Skeletal muscle satellite cell (primary cell): ENCODE measurements at regions not wholly inside any gene's neighbourhood (a gene's known extent, or its start where the extent isn't known, plus 50 kb on each side); places are given as distances from the start of the nearest gene placed in this dataset.
"Not testable (repeated sequence)": the region's sequence is repeated elsewhere in the genome, so short reads cannot be mapped to it uniquely, and the experiment has no call there.

Source experiments
- H3K27me3 ChIP-seq: 2 replicates; pipeline ENCODE4 v1.7.0; 2013; ENCODE audit warnings: low read length; ENCODE audit not compliant: control insufficient read depth, insufficient read depth
- H3K36me3 ChIP-seq: 2 replicates; pipeline ENCODE4 v1.7.0; 2013; ENCODE audit warnings: mild to moderate bottlenecking, control low read depth, low read length; ENCODE audit not compliant: insufficient read depth
- H3K4me1 ChIP-seq: 2 replicates; pipeline ENCODE4 v1.7.0; 2013; ENCODE audit warnings: low read length; ENCODE audit not compliant: control insufficient read depth, insufficient read depth
- H3K4me2 ChIP-seq: 2 replicates; pipeline ENCODE4 v1.7.0; 2013; ENCODE audit warnings: mild to moderate bottlenecking, low read length
- H3K4me3 ChIP-seq: 2 replicates; pipeline ENCODE4 v1.7.0; 2013; ENCODE audit warnings: low read length
- H3K9ac ChIP-seq: 2 replicates; pipeline ENCODE4 v1.7.0; 2013; ENCODE audit warnings: mild to moderate bottlenecking, low read depth, low read length, moderate library complexity
- H3K9me3 ChIP-seq: replicated peaks from 2 replicates; pipeline ENCODE4 v1.7.0; 2013; ENCODE audit warnings: mild to moderate bottlenecking, control low read depth, low read length

DNA sequence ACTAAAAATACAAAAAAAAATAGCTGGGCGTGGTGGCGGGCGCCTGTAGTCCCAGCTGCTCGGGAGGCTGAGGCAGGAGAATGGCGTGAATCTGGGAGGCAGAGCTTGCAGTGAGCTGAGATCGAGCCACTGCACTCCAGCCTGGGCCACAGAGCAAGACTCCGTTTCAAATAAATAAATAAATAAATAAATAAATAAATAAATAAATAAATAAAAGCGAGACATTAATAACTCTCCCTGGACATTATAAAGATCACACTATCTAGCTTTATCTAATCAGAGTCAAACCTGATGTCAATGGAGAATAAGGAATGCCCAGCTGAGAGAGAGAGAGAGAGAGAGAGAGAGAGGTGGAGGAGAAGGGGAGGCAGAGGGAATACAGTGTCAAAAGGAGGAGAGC, 476.2 kb downstream of the FBXO15 start:
- not testable (repeated sequence) for H3K27me3 ChIP-seq, H3K4me3 ChIP-seq, H3K36me3 ChIP-seq, H3K4me2 ChIP-seq, H3K4me1 ChIP-seq, H3K9me3 ChIP-seq, H3K9ac ChIP-seq

DNA sequence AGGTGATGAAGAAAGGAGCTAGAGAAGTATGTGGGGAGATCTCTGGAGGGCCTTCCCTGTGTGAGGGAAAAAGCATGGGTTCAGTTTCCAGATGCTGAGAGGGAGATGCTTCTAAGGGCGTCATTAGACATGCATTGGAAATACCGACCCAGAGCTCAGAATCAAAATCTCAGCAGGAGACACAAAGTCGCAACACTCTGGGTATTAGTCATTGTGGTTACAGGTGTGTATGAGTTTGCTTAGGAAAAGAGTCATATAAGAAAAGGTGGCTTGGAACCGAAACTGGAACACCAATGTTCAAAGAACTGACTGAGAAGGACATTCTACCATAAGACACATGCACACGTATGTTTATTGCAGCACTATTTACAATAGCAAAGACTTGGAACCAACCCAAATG, 477.1 kb downstream of the FBXO15 start:
- Histone ChIP-seq H3K36me3 (no peaks in the 10 kb centered on the region), H3K9me3 (no peaks in the 10 kb centered on the region), H3K27me3 (no peaks in the 10 kb centered on the region), H3K4me2 (no peak overlapping the region), H3K4me3 (no peak overlapping the region), H3K9ac (no peak overlapping the region), H3K4me1 (no peaks in the 10 kb centered on the region)

DNA sequence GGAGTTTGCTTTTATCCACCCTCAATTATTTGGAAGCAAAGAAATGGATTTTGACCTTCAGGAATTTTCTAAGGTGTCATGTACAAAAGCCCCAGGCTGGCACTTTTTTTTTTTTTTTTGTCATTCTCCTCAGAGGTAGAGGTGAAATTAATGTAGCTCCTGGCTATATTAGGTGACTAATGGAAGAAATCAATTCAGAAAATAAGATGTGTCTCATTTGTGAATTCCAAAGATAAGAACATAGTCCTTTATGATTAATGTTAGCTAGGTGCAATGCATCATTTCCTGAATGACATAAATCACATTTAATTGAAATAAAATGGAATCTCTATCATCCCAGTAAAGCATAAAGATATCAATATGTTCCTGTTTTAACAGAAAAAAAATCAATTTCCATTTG, 477.6 kb downstream of the FBXO15 start:
- Histone ChIP-seq H3K4me2 (no peak overlapping the region), H3K4me3 (no peak overlapping the region), H3K9ac (no peak overlapping the region)

DNA sequence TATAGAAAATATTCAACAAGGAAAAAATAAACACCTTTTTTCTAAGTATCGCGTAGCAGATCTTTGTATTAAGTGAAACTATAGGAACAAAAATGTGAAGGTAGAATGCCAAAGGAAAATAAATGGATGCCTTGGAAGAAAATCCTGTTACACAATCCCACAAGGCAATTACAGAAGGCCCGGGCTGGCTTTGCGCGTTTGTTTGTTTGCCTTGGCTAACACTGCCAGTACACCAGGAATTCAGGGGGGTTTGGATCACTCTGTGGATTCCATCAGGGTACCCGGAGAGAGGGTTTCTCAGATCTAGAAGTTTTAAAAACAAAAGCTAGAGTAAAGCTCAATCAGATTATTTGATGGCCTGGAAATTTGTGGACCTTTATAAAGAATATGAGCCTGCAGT, 478.3 kb downstream of the FBXO15 start:
- H3K4me1 ChIP-seq = no peaks in the 10 kb centered on the region
- no peaks in the 10 kb centered on the region for H3K27me3 ChIP-seq
- H3K9ac ChIP-seq = no peak overlapping the region
- no peak overlapping the region for H3K4me2 ChIP-seq
- no peaks in the 10 kb centered on the region for H3K9me3 ChIP-seq
- H3K4me3 ChIP-seq = no peak overlapping the region
- H3K36me3 ChIP-seq = no peaks in the 10 kb centered on the region

More for the DNA sequence above, 477.6 kb downstream of the FBXO15 start:
- H3K36me3 ChIP-seq = no peaks in the 10 kb centered on the region
- no peaks in the 10 kb centered on the region for H3K4me1 ChIP-seq
- no peaks in the 10 kb centered on the region for H3K27me3 ChIP-seq
- H3K9me3 ChIP-seq = no peaks in the 10 kb centered on the region

DNA sequence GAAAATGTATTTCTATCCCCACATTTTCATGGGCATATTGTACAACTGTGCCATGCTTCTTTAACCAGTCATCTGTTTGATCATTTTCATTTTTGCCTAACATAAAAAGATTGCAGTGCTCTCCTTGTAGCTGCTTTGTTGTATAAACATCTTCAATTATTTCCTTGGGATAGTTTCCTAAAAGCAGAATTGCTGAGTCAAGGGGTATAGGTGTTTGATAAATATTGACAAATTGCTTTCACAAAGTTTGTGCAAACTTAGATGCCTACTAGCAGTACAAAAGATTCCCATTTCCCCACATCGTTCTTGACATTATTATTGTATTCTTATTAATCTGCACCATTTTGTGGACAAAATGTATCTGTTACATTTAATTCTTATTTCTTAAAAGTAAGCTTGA, 479.6 kb downstream of the FBXO15 start:
- Histone ChIP-seq H3K9ac (no peak overlapping the region), H3K9me3 (no peaks in the 10 kb centered on the region), H3K4me3 (no peak overlapping the region), H3K4me2 (no peak overlapping the region), H3K36me3 (no peaks in the 10 kb centered on the region), H3K27me3 (no peaks in the 10 kb centered on the region), H3K4me1 (no peaks in the 10 kb centered on the region)

DNA sequence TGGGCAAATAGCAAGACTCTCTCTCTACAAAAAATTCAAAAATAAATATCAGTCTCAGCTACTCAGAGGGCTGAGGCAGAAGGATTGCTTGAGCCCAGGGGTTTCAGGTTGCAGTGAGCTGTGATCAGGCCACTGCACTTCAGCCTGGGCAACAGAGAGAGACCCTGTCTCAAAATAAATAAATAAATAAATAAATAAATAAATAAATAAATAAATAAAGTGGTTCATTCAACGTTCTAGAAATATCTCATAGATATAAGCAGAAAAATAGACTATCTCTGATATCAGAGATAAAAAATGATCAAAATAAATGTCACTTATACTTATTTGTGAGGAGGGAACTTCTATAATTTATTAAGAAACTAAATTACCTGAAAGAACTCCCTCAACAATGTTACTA, 480.9 kb downstream of the FBXO15 start:
- no peak overlapping the region for H3K4me3 ChIP-seq
- no peak overlapping the region for H3K4me2 ChIP-seq
- no peaks in the 10 kb centered on the region for H3K36me3 ChIP-seq
- H3K27me3 ChIP-seq = no peaks in the 10 kb centered on the region
- no peaks in the 10 kb centered on the region for H3K9me3 ChIP-seq
- H3K9ac ChIP-seq = no peak overlapping the region
- no peaks in the 10 kb centered on the region for H3K4me1 ChIP-seq

DNA sequence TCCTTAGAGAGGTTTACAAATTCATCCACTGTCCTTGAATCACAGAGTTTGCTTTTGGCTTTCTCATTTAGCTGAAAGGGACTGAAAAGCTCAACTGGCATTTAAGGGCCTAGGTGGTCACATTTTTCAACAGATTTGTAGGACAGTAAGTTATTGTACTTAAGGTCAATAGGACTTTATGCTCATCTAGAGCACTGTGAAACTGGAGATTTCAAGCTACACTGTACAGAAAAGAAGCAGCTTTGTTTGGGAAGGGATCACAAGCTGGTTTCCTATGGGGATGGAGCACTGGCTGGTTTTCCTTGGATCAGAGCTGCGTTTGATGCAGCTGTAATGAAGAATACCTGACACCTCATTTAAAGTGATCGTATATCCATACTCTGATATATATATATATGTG, 482.7 kb downstream of the FBXO15 start:
- H3K27me3 ChIP-seq = no peaks in the 10 kb centered on the region
- peaks cover 3% of the 10 kb centered on the region for H3K9me3 ChIP-seq
- H3K36me3 ChIP-seq = no peaks in the 10 kb centered on the region
- H3K4me1 ChIP-seq = no peaks in the 10 kb centered on the region
- no peak overlapping the region for H3K4me2 ChIP-seq
- no peak overlapping the region for H3K9ac ChIP-seq
- no peak overlapping the region for H3K4me3 ChIP-seq

DNA sequence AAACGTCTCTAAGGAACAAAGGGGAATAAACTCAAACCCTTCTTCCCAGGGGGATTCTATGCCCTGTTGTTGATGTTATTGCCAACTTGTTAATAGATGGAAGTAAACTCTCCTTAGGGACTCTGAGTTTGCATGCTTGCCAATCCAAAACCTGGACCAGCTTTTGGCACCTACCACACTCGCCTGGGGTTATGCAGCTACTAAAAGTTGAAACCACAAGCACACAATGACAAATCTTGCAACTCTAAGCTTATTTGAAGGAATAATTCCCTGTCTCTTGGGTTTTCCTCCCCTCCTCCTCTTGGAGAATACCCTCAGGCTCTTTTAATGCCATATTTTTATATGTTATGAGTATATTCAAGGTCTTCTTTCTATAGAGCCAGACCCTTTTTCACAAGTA, 484.1 kb downstream of the FBXO15 start:
- H3K9ac ChIP-seq = no peak overlapping the region
- H3K36me3 ChIP-seq = no peaks in the 10 kb centered on the region
- no peak overlapping the region for H3K4me2 ChIP-seq
- no peak overlapping the region for H3K4me3 ChIP-seq
- H3K27me3 ChIP-seq = no peaks in the 10 kb centered on the region
- peaks cover 8% of the 10 kb centered on the region for H3K9me3 ChIP-seq
- H3K4me1 ChIP-seq = no peaks in the 10 kb centered on the region

DNA sequence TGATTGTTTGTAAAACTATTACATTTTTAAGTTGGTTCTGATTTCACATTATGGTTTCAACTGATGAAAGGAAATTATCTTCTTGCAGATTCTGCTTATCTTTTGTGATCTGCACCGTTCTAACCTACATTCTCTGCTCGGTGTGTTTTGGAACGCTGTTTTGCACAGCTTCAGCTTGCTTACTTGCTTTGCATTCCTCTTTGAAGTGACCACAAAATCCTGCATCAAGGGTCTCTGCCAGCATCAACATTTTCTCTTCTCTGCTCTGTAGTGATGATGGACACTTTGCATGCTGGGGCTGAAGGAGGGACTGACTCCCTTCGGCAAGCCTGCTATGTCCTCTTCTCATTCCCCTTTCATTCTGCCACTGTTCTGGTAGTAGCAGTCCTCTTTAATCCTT, 485.2 kb downstream of the FBXO15 start:
- H3K27me3 ChIP-seq = no peaks in the 10 kb centered on the region
- H3K9ac ChIP-seq = no peak overlapping the region
- peaks cover 8% of the 10 kb centered on the region for H3K9me3 ChIP-seq
- no peak overlapping the region for H3K4me2 ChIP-seq
- no peaks in the 10 kb centered on the region for H3K4me1 ChIP-seq
- H3K4me3 ChIP-seq = no peak overlapping the region
- no peaks in the 10 kb centered on the region for H3K36me3 ChIP-seq

DNA sequence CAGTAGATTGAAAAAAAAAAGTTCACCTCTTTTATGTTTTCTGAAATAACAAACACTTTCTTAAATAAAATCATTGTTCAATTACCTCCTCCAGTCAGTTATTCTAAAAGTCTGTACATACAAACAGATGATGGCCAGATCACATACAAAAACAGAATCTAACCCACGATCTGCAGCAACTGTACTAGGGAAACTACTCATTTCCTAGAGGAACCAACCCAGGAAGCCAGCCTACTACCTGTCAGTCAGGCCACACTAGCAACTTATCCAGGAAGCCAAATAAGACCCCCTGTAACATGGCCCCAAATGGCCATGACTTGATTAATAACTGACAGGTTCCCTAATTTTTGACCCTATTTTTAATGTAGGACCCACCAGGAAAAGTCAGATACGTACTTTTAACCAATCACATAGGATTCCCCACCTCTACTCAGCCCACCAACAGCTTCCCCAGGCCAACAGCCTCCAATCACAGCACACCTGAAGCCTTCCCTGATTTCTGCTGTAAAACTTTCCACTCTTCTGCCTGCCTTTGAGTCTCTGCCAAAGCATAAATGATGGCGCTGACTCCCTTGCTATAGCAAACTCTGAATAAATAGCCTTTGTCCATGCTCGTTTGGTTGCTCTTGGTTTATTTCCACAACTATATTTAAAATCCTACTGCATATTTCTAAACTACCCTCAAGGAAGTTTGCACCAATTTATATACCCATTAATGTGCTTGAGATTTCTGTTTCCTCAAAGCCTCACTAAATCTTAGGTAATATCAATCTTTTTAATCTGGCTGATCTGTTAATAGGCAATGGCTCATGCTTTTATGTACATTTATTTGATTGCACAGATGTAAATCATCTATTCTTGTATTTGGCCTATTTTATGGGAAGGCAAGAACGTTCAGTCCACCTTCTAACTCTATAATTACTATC, 486.4 kb downstream of the FBXO15 start:
- H3K4me1 ChIP-seq = no peaks in the 10 kb centered on the region
- no peaks in the 10 kb centered on the region for H3K36me3 ChIP-seq
- no peak overlapping the region for H3K4me3 ChIP-seq
- H3K4me2 ChIP-seq = no peak overlapping the region
- no peak overlapping the region for H3K9ac ChIP-seq
- H3K9me3 ChIP-seq = peaks cover 8% of the 10 kb centered on the region
- H3K27me3 ChIP-seq = no peaks in the 10 kb centered on the region

DNA sequence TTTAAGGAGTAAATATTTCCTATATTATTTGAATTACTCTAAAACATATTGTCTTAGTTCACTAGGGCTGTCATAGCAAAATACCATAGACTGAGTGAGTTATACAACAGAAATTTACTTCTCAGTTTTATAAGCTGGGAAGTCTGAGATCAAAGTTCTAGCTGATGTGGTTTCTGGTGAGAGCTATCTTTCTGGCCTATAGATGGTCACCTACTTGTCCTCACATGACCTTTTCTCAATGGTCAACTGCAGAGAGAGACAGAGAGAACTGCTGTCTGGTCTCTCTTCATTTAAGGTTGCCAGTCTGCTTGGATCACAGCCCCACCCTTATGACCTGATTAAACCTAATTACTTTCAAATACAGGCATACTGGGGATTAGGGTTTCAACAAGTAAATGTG, 490.9 kb downstream of the FBXO15 start:
- Histone ChIP-seq H3K4me2 (no peak overlapping the region), H3K4me1 (no peaks in the 10 kb centered on the region), H3K27me3 (no peaks in the 10 kb centered on the region), H3K4me3 (no peak overlapping the region), H3K36me3 (no peaks in the 10 kb centered on the region), H3K9ac (no peak overlapping the region), H3K9me3 (peaks cover 8% of the 10 kb centered on the region)

DNA sequence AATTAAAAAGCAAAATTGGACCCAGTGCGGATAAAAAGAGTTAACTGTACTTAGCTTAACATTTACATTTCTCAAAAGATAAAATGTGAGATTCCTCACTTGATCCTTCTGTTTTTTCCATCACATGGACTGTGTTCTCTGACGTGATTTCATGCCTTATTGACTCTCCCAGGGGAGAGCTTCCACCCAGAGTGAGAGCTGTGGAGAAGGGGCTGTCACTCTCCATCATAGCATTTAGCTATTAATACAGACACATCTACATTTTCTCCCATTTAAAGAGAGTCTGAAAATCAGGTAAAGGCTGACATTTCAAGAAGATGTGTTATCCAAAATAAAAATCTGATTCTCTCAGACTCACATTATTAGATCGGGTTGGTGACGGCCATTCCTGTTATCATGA, 493.8 kb downstream of the FBXO15 start:
- H3K27me3 ChIP-seq = no peaks in the 10 kb centered on the region
- H3K9me3 ChIP-seq = no peaks in the 10 kb centered on the region
- no peak overlapping the region for H3K4me3 ChIP-seq
- H3K4me1 ChIP-seq = no peaks in the 10 kb centered on the region
- H3K4me2 ChIP-seq = no peak overlapping the region
- no peak overlapping the region for H3K9ac ChIP-seq
- no peaks in the 10 kb centered on the region for H3K36me3 ChIP-seq
